GM23338 (cell line): ENCODE measurements at regions not wholly inside any gene's neighbourhood (a gene's known extent, or its start where the extent isn't known, plus 50 kb on each side); places are given as distances from the start of the nearest gene placed in this dataset.

ENCODE experiments used
- CREB1 ChIP-seq: fragments of 250-450 bp; sonication (Bioruptor Pico); IDR thresholded peaks from 2 replicates; pipeline ENCODE4 v1.5.0; 2020; ENCODE audit warnings: low read depth, mild to moderate bottlenecking, moderate library complexity
- EZH2 ChIP-seq: fragments of 200-600 bp; sonication (generic); IDR thresholded peaks from one replicate; pipeline ENCODE4 v1.8.0; 2017; ENCODE audit warnings: antibody characterized with exemption, mild to moderate bottlenecking, low read depth; ENCODE audit not compliant: unreplicated experiment
- EZH2phosphoT487 ChIP-seq: fragments of 200-600 bp; sonication (generic); IDR thresholded peaks from one replicate; pipeline ENCODE4 v1.8.1; 2018; ENCODE audit warnings: antibody characterized with exemption; ENCODE audit not compliant: unreplicated experiment
- JUNB ChIP-seq: IDR thresholded peaks from one replicate; pipeline ENCODE4 v1.6.1; 2016; ENCODE audit warnings: antibody characterized with exemption; ENCODE audit not compliant: unreplicated experiment
- POLR2AphosphoS5 ChIP-seq: IDR thresholded peaks from 2 replicates; pipeline ENCODE4 v1.6.1; 2016; ENCODE audit warnings: antibody characterized with exemption, low read depth
- ZNF331 ChIP-seq: fragments of 250-450 bp; sonication (Bioruptor Pico); IDR thresholded peaks from 2 replicates; pipeline ENCODE4 v1.5.0; 2020; ENCODE audit warnings: low read depth, mild to moderate bottlenecking, moderate library complexity
- TF ChIP-seq, protein P1 (sequence below): fragments of 250-450 bp; sonication (Bioruptor Pico); IDR thresholded peaks from 2 replicates; pipeline ENCODE4 v1.5.0; 2020; ENCODE audit warnings: mild to moderate bottlenecking, moderate library complexity
- TF ChIP-seq, protein P2 (sequence below), 2 experiments: fragments of 200-600 bp in 1 of 2; sonication (generic) in 1 of 2; conservative IDR thresholded peaks; 2 replicates each; pipeline versions ENCODE4 v1.5.1 to v1.6.1; 2016 to 2017; ENCODE audit warnings: antibody characterized with exemption in 2 of 2, low read depth in 2 of 2, mild to moderate bottlenecking in 2 of 2, moderate library complexity in 1 of 2
- TF ChIP-seq, protein P3 (sequence below): IDR thresholded peaks from one replicate; pipeline ENCODE4 v1.6.1; 2018; ENCODE audit warnings: antibody characterized with exemption; ENCODE audit not compliant: unreplicated experiment
- TF ChIP-seq, protein P4 (sequence below): IDR thresholded peaks from 2 replicates; pipeline ENCODE4 v1.6.1; 2016; ENCODE audit warnings: antibody characterized with exemption

DNA sequence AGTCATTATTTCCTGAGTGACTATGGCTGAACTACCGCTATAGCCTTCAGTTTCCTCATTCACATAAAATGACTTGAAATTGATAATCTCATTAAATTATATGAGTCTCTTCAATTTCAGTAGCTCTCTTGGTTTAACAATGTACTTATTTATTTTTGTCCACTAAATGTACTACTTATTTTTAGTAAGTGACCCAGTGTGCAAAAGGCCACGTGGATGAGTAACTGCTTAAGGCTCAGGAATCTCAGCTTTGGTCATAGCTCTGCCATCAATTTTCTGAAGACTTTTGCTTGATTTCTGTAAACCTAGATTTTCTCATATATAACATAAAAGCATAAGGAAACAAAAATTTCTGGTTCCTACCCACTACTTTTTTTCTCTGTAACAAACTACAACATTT, 1132.9 kb upstream of the CDH8 start:
- TF ChIP-seq, protein P1, sequence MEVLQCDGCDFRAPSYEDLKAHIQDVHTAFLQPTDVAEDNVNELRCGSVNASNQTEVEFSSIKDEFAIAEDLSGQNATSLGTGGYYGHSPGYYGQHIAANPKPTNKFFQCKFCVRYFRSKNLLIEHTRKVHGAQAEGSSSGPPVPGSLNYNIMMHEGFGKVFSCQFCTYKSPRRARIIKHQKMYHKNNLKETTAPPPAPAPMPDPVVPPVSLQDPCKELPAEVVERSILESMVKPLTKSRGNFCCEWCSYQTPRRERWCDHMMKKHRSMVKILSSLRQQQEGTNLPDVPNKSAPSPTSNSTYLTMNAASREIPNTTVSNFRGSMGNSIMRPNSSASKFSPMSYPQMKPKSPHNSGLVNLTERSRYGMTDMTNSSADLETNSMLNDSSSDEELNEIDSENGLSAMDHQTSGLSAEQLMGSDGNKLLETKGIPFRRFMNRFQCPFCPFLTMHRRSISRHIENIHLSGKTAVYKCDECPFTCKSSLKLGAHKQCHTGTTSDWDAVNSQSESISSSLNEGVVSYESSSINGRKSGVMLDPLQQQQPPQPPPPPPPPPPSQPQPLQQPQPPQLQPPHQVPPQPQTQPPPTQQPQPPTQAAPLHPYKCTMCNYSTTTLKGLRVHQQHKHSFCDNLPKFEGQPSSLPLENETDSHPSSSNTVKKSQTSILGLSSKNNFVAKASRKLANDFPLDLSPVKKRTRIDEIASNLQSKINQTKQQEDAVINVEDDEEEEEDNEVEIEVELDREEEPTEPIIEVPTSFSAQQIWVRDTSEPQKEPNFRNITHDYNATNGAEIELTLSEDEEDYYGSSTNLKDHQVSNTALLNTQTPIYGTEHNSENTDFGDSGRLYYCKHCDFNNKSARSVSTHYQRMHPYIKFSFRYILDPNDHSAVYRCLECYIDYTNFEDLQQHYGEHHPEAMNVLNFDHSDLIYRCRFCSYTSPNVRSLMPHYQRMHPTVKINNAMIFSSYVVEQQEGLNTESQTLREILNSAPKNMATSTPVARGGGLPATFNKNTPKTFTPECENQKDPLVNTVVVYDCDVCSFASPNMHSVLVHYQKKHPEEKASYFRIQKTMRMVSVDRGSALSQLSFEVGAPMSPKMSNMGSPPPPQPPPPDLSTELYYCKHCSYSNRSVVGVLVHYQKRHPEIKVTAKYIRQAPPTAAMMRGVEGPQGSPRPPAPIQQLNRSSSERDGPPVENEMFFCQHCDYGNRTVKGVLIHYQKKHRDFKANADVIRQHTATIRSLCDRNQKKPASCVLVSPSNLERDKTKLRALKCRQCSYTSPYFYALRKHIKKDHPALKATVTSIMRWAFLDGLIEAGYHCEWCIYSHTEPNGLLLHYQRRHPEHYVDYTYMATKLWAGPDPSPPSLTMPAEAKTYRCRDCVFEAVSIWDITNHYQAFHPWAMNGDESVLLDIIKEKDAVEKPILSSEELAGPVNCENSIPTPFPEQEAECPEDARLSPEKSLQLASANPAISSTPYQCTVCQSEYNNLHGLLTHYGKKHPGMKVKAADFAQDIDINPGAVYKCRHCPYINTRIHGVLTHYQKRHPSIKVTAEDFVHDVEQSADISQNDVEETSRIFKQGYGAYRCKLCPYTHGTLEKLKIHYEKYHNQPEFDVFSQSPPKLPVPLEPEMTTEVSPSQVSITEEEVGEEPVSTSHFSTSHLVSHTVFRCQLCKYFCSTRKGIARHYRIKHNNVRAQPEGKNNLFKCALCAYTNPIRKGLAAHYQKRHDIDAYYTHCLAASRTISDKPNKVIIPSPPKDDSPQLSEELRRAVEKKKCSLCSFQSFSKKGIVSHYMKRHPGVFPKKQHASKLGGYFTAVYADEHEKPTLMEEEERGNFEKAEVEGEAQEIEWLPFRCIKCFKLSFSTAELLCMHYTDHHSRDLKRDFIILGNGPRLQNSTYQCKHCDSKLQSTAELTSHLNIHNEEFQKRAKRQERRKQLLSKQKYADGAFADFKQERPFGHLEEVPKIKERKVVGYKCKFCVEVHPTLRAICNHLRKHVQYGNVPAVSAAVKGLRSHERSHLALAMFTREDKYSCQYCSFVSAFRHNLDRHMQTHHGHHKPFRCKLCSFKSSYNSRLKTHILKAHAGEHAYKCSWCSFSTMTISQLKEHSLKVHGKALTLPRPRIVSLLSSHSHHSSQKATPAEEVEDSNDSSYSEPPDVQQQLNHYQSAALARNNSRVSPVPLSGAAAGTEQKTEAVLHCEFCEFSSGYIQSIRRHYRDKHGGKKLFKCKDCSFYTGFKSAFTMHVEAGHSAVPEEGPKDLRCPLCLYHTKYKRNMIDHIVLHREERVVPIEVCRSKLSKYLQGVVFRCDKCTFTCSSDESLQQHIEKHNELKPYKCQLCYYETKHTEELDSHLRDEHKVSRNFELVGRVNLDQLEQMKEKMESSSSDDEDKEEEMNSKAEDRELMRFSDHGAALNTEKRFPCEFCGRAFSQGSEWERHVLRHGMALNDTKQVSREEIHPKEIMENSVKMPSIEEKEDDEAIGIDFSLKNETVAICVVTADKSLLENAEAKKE (CRISPR knock-in tag): no peak
- TF ChIP-seq, protein P2, sequence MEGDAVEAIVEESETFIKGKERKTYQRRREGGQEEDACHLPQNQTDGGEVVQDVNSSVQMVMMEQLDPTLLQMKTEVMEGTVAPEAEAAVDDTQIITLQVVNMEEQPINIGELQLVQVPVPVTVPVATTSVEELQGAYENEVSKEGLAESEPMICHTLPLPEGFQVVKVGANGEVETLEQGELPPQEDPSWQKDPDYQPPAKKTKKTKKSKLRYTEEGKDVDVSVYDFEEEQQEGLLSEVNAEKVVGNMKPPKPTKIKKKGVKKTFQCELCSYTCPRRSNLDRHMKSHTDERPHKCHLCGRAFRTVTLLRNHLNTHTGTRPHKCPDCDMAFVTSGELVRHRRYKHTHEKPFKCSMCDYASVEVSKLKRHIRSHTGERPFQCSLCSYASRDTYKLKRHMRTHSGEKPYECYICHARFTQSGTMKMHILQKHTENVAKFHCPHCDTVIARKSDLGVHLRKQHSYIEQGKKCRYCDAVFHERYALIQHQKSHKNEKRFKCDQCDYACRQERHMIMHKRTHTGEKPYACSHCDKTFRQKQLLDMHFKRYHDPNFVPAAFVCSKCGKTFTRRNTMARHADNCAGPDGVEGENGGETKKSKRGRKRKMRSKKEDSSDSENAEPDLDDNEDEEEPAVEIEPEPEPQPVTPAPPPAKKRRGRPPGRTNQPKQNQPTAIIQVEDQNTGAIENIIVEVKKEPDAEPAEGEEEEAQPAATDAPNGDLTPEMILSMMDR (conservative IDR thresholded peaks at IDR 0.05; ENCODE audit: low read depth in 2 of 2): no peak
- no peak for TF ChIP-seq EZH2
- no peak for TF ChIP-seq POLR2AphosphoS5
- no peak for TF ChIP-seq JUNB
- TF ChIP-seq, protein P3, sequence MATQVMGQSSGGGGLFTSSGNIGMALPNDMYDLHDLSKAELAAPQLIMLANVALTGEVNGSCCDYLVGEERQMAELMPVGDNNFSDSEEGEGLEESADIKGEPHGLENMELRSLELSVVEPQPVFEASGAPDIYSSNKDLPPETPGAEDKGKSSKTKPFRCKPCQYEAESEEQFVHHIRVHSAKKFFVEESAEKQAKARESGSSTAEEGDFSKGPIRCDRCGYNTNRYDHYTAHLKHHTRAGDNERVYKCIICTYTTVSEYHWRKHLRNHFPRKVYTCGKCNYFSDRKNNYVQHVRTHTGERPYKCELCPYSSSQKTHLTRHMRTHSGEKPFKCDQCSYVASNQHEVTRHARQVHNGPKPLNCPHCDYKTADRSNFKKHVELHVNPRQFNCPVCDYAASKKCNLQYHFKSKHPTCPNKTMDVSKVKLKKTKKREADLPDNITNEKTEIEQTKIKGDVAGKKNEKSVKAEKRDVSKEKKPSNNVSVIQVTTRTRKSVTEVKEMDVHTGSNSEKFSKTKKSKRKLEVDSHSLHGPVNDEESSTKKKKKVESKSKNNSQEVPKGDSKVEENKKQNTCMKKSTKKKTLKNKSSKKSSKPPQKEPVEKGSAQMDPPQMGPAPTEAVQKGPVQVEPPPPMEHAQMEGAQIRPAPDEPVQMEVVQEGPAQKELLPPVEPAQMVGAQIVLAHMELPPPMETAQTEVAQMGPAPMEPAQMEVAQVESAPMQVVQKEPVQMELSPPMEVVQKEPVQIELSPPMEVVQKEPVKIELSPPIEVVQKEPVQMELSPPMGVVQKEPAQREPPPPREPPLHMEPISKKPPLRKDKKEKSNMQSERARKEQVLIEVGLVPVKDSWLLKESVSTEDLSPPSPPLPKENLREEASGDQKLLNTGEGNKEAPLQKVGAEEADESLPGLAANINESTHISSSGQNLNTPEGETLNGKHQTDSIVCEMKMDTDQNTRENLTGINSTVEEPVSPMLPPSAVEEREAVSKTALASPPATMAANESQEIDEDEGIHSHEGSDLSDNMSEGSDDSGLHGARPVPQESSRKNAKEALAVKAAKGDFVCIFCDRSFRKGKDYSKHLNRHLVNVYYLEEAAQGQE: no peak
- no peak for TF ChIP-seq CREB1 (CRISPR knock-in tag)
- no peak for TF ChIP-seq ZNF331
- no peak for TF ChIP-seq EZH2phosphoT487
- TF ChIP-seq, protein P4, sequence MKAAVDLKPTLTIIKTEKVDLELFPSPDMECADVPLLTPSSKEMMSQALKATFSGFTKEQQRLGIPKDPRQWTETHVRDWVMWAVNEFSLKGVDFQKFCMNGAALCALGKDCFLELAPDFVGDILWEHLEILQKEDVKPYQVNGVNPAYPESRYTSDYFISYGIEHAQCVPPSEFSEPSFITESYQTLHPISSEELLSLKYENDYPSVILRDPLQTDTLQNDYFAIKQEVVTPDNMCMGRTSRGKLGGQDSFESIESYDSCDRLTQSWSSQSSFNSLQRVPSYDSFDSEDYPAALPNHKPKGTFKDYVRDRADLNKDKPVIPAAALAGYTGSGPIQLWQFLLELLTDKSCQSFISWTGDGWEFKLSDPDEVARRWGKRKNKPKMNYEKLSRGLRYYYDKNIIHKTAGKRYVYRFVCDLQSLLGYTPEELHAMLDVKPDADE: no peak
